ENCODE measurements at regions not wholly inside any gene's neighbourhood (a gene's known extent, or its start where the extent isn't known, plus 50 kb on each side); places are given as distances from the start of the nearest gene placed in this dataset.
"Not testable (repeated sequence)": the region's sequence is repeated elsewhere in the genome, so short reads cannot be mapped to it uniquely, and the experiment has no call there.

DNA sequence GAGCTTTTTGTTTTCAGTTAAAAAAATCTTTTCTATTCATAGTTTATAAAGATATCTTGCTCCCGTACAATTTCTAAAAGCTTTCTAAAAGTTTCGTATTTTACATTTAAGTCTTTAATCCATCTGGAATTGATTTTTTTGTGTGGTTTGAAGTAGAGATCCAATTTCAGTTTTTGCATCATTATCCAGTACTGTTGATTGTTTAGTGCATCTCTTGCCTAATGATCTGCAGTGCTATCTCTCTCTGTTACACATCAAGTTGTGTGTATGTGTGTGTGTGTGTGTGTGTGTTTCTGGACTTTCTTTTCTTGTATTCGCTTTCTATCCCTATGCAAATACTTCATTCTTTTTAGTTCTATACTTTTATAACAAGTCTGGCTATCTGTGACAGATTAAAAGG, 605.8 kb upstream of the DPPA4 start:
- Histone ChIP-seq H3K4me1 (ENCODE audit: control insufficient read depth, insufficient read depth, low read length) (peaks cover 8% of the 10 kb centered on the region), H3K4me3 (ENCODE audit: low read length) (no peak overlapping the region), H3K36me3 (ENCODE audit: insufficient read depth, low read length) (no peaks in the 10 kb centered on the region), H3K9ac (ENCODE audit: low read depth, low read length) (no peak overlapping the region), H3K27me3 (ENCODE audit: control insufficient read depth, insufficient read depth, low read length) (no peaks in the 10 kb centered on the region), H3K9me3 (replicated peaks; ENCODE audit: low read length) (no peaks in the 10 kb centered on the region), H3K4me2 (ENCODE audit: low read length) (no peak overlapping the region)

DNA sequence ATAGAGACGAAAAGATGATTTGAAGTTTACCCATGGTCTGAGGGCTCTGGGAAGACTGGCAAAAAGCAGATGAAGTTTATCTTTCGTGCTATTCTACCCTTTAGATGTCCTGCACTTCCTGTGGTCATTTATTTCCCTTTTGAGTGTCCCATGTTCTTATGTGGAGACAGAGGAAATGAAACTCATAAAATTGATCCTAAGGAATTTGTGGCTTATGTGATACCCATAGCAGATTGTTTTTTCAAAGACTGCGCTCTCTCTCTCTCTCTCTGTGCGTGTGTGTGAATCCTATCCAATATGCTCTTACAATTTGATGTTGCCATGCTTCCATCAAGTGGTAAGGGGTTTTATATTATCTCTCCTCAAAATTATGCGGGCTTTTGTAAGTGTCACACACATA, 607.5 kb upstream of the DPPA4 start:
- Histone ChIP-seq H3K27me3 (ENCODE audit: control insufficient read depth, insufficient read depth, low read length) (no peaks in the 10 kb centered on the region), H3K4me3 (ENCODE audit: low read length) (no peak overlapping the region), H3K36me3 (ENCODE audit: insufficient read depth, low read length) (no peaks in the 10 kb centered on the region), H3K4me2 (ENCODE audit: low read length) (peak overlapping the region; percentile 48), H3K9me3 (replicated peaks; ENCODE audit: low read length) (no peaks in the 10 kb centered on the region), H3K4me1 (ENCODE audit: control insufficient read depth, insufficient read depth, low read length) (peaks cover 8% of the 10 kb centered on the region), H3K9ac (ENCODE audit: low read depth, low read length) (no peak overlapping the region)

DNA sequence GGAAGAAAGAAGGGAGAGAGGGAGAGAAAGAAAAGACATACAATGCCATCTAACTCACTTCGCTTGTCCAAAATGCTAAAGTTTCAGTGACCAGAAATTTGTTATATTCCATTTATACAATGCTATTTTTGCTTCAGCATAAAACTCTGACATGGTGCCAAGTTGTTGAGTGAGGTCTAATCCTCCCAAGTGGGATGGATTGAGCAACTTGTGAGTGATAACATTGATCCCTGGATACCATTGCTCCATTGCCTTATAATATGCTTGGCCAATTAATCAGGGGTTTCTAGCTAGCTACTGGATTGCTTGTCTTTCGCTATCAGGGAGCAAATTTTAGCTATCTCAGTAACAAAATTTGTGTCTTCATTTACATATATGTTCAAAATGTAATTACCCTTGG, 615.6 kb upstream of the DPPA4 start:
- no peaks in the 10 kb centered on the region for H3K4me1 ChIP-seq (ENCODE audit: control insufficient read depth, insufficient read depth, low read length)
- H3K4me2 ChIP-seq (ENCODE audit: low read length): no peak overlapping the region
- no peak overlapping the region for H3K4me3 ChIP-seq (ENCODE audit: low read length)
- H3K27me3 ChIP-seq (ENCODE audit: control insufficient read depth, insufficient read depth, low read length): no peaks in the 10 kb centered on the region
- H3K36me3 ChIP-seq (ENCODE audit: insufficient read depth, low read length): no peaks in the 10 kb centered on the region
- no peaks in the 10 kb centered on the region for H3K9me3 ChIP-seq (replicated peaks; ENCODE audit: low read length)
- no peak overlapping the region for H3K9ac ChIP-seq (ENCODE audit: low read depth, low read length)

DNA sequence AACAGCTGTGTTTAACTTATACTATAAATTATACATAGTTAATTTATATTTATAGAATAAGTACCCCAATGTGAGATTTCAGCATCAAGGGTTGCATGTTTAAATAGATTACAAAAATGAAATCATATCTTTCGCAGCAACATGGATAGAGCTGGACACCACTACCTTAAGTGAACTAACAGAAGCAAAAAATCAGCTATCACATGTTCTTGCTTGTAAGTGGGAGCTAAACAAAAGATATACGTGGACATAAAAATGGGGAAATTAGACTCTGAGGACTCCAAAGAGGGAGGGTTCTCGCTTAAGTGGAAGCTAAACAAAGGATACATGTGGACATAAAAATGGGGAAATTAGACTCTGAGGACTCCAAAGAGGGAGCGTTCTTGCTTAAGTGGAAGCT, 626.5 kb upstream of the DPPA4 start:
- Histone ChIP-seq H3K4me3 (ENCODE audit: low read length) (no peak overlapping the region), H3K9ac (ENCODE audit: low read depth, low read length) (no peak overlapping the region), H3K9me3 (replicated peaks; ENCODE audit: low read length) (no peaks in the 10 kb centered on the region)

DNA sequence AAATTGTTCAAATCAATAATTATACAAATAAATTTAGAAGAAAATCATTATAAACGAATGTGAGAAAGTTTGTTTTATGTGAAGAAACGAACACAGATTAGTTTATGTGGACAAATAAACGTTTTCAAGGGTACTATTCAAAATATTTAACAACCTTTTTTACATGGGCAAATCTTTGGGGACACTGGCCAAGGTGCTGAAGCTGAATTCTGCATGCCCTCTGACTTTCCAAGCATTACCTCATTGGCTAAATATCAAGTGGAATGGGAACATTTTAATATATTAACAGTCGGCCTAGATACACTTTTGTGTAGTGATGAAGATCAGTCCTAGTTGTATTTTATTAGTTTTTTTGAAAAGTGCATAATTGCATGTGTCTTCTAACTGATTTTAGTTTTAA, 636.4 kb upstream of the DPPA4 start:
- no peak overlapping the region for H3K9ac ChIP-seq (ENCODE audit: low read depth, low read length)
- no peaks in the 10 kb centered on the region for H3K36me3 ChIP-seq (ENCODE audit: insufficient read depth, low read length)
- no peak overlapping the region for H3K4me3 ChIP-seq (ENCODE audit: low read length)
- no peaks in the 10 kb centered on the region for H3K9me3 ChIP-seq (replicated peaks; ENCODE audit: low read length)
- no peaks in the 10 kb centered on the region for H3K27me3 ChIP-seq (ENCODE audit: control insufficient read depth, insufficient read depth, low read length)
- H3K4me2 ChIP-seq (ENCODE audit: low read length): no peak overlapping the region
- H3K4me1 ChIP-seq (ENCODE audit: control insufficient read depth, insufficient read depth, low read length): no peaks in the 10 kb centered on the region

More for the DNA sequence above, 626.5 kb upstream of the DPPA4 start:
- peaks cover 7% of the 10 kb centered on the region for H3K4me1 ChIP-seq (ENCODE audit: control insufficient read depth, insufficient read depth, low read length)
- H3K27me3 ChIP-seq (ENCODE audit: control insufficient read depth, insufficient read depth, low read length): no peaks in the 10 kb centered on the region
- H3K36me3 ChIP-seq (ENCODE audit: insufficient read depth, low read length): no peaks in the 10 kb centered on the region
- no peak overlapping the region for H3K4me2 ChIP-seq (ENCODE audit: low read length)

DNA sequence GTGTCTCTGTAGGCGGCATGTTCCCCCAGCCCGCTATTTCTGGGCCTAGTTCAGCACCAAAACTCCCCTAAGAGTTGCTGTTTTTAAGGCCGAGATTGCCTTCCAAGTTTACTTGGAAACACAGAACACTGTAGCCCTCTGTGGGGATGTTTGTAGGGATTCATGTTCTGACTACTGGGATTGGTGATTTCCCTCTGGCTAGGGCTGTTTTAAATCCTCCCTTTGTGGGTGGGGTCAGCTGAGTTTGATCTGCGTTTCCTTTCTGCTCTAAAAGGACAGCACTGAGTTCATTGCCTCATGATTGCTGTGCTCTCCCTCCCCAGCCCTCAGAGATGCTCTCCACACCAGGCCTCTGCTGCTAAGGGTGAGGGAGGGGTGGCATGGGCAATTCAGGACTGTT, 640.6 kb upstream of the DPPA4 start:
- no peaks in the 10 kb centered on the region for H3K9me3 ChIP-seq (replicated peaks; ENCODE audit: low read length)
- H3K4me1 ChIP-seq (ENCODE audit: control insufficient read depth, insufficient read depth, low read length): no peaks in the 10 kb centered on the region
- H3K9ac ChIP-seq (ENCODE audit: low read depth, low read length): no peak overlapping the region
- no peaks in the 10 kb centered on the region for H3K27me3 ChIP-seq (ENCODE audit: control insufficient read depth, insufficient read depth, low read length)
- H3K36me3 ChIP-seq (ENCODE audit: insufficient read depth, low read length): no peaks in the 10 kb centered on the region
- H3K4me3 ChIP-seq (ENCODE audit: low read length): no peak overlapping the region
- no peak overlapping the region for H3K4me2 ChIP-seq (ENCODE audit: low read length)

DNA sequence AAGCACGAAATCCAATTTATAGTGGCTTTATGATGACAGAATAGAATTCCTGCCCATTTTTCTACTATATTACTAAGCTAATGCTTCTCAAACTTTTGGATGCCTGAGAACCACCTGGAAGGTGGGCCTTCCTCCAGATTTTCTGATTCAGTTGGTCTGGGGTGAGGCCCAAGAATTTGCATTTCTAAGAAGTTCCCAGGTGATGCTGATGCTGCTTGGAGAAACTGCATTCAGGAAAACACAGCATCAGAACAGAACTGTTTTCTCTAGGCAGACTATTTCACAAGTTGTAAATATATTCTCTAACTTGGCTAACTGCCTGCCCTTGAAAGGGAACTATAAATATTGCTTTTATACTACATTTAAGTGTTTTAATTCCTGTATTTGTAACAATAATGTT, 644.9 kb upstream of the DPPA4 start:
- no peaks in the 10 kb centered on the region for H3K9me3 ChIP-seq (replicated peaks; ENCODE audit: low read length)
- H3K27me3 ChIP-seq (ENCODE audit: control insufficient read depth, insufficient read depth, low read length): no peaks in the 10 kb centered on the region
- H3K4me1 ChIP-seq (ENCODE audit: control insufficient read depth, insufficient read depth, low read length): no peaks in the 10 kb centered on the region
- no peak overlapping the region for H3K4me2 ChIP-seq (ENCODE audit: low read length)
- no peak overlapping the region for H3K9ac ChIP-seq (ENCODE audit: low read depth, low read length)
- no peaks in the 10 kb centered on the region for H3K36me3 ChIP-seq (ENCODE audit: insufficient read depth, low read length)
- no peak overlapping the region for H3K4me3 ChIP-seq (ENCODE audit: low read length)

DNA sequence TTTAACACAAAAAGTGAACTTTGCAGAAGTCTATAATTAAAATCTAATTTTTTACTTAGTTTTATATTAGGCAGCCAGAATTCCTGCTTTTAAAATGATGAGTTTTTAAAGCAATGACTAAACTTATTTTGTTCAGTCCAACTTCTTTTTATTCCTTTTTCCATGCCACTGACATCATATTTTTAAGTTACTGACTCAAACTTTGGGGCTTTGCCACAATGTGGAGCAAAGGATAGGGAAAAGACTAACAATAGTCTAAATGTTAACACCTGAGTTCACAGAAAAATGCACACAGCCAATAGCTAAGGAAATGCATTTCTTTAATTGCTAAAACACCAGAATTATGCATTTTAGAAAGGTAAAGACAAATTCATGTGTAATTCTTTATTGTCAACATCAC, 647.6 kb upstream of the DPPA4 start:
- H3K4me1 ChIP-seq (ENCODE audit: control insufficient read depth, insufficient read depth, low read length): no peaks in the 10 kb centered on the region
- no peaks in the 10 kb centered on the region for H3K36me3 ChIP-seq (ENCODE audit: insufficient read depth, low read length)
- H3K9ac ChIP-seq (ENCODE audit: low read depth, low read length): no peak overlapping the region
- H3K9me3 ChIP-seq (replicated peaks; ENCODE audit: low read length): no peaks in the 10 kb centered on the region
- H3K4me3 ChIP-seq (ENCODE audit: low read length): no peak overlapping the region
- no peak overlapping the region for H3K4me2 ChIP-seq (ENCODE audit: low read length)
- H3K27me3 ChIP-seq (ENCODE audit: control insufficient read depth, insufficient read depth, low read length): no peaks in the 10 kb centered on the region

DNA sequence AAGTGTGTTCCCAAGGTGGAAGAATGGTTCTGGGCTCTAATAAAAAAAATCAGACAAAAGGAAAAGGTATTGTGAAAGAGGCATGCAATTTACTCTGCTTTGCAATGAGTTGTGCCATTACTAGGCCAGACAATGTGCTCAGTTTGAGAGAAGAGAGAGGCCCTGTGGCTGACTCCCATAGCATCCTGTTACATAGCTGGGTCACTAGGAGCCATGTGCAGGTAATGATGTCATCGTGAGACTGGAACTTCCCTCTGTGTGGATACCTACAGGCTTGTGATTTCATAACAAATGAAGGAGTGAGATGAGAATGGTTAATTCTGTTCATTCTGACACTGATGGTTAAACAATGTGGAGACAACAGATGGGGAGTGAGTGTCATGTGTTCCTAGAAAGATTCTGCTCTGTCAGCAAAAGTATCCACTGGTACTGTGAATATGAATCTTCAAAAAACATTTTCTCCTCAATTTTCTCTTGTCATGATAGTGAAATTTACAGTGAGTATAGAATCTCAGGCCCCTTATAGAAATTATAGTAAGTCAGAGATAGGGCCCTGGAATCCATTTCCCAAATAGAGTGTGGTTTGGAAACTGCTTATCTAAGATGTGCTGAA, 648.7 kb upstream of the DPPA4 start:
- Histone ChIP-seq H3K27me3 (ENCODE audit: control insufficient read depth, insufficient read depth, low read length) (no peaks in the 10 kb centered on the region), H3K36me3 (ENCODE audit: insufficient read depth, low read length) (no peaks in the 10 kb centered on the region), H3K9me3 (replicated peaks; ENCODE audit: low read length) (no peaks in the 10 kb centered on the region), H3K4me1 (ENCODE audit: control insufficient read depth, insufficient read depth, low read length) (no peaks in the 10 kb centered on the region), H3K4me3 (ENCODE audit: low read length) (no peak overlapping the region), H3K9ac (ENCODE audit: low read depth, low read length) (no peak overlapping the region), H3K4me2 (ENCODE audit: low read length) (no peak overlapping the region)

DNA sequence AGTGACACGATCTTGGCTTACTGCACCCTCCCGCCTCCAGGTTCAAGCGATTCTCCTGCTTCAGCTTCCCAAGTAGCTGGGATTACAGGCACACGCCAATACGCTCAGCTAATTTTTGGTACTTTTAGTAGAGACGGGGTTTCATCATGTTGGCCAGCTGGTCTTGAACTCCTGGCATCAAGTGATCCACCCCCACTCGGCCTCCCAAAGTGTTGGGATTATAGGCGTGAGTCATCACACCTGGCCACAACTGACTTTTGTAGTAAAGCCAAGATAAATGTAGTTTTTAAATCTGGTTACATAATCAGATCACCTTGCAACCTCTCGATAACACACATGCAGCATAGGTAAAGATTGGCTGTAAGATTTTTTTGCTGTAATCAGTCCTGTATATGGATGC, 657.5 kb upstream of the DPPA4 start:
- H3K9me3 ChIP-seq (replicated peaks; ENCODE audit: low read length): no peaks in the 10 kb centered on the region
- H3K4me1 ChIP-seq (ENCODE audit: control insufficient read depth, insufficient read depth, low read length): no peaks in the 10 kb centered on the region
- no peaks in the 10 kb centered on the region for H3K27me3 ChIP-seq (ENCODE audit: control insufficient read depth, insufficient read depth, low read length)
- no peak overlapping the region for H3K4me2 ChIP-seq (ENCODE audit: low read length)
- no peak overlapping the region for H3K4me3 ChIP-seq (ENCODE audit: low read length)
- H3K36me3 ChIP-seq (ENCODE audit: insufficient read depth, low read length): no peaks in the 10 kb centered on the region
- H3K9ac ChIP-seq (ENCODE audit: low read depth, low read length): no peak overlapping the region

DNA sequence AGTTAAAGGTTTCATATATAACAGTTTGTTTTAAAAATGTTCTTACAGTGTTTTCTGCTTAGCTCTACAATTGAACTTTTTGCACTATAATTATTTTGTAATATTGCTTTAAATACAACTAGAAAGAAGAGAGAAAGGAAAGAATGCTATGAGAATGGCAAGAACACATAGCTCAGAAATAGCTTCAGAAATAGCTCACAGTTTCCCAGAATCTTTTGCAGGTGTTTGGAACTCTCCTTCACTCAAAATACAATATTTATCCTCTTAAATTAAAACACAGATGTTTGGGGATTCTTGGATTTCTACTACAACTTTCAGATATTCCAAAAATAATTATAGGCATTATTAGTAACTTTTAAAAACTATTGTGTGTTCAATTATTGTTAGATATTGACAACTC, 658.0 kb upstream of the DPPA4 start:
- Histone ChIP-seq H3K27me3 (ENCODE audit: control insufficient read depth, insufficient read depth, low read length) (no peaks in the 10 kb centered on the region), H3K4me3 (ENCODE audit: low read length) (no peak overlapping the region), H3K9ac (ENCODE audit: low read depth, low read length) (no peak overlapping the region), H3K36me3 (ENCODE audit: insufficient read depth, low read length) (no peaks in the 10 kb centered on the region), H3K9me3 (replicated peaks; ENCODE audit: low read length) (no peaks in the 10 kb centered on the region), H3K4me1 (ENCODE audit: control insufficient read depth, insufficient read depth, low read length) (no peaks in the 10 kb centered on the region), H3K4me2 (ENCODE audit: low read length) (no peak overlapping the region)

DNA sequence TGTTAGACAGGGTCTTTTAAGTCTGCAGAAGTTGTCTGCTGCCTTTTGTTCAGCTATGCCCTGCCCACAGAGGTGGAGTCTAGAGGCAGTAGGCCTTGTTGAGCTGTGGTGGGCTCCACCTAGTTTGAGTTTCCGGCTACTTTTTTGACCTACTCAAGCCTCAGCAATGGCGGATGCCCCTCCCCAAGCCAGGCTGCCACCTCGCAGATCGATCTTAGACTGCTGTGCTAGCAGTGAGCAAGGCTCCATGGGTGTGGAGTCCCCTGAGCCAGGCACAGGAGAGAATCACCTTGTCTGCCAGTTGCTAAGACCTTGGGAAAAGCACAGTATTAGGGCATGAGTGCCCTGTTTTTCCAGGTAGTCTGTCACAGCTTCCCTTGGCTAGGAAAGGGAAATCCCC, 664.6 kb upstream of the DPPA4 start:
- H3K4me3 ChIP-seq (ENCODE audit: low read length); H3K27me3 ChIP-seq (ENCODE audit: control insufficient read depth, insufficient read depth, low read length); H3K4me1 ChIP-seq (ENCODE audit: control insufficient read depth, insufficient read depth, low read length); H3K4me2 ChIP-seq (ENCODE audit: low read length); H3K9ac ChIP-seq (ENCODE audit: low read depth, low read length); H3K36me3 ChIP-seq (ENCODE audit: insufficient read depth, low read length); H3K9me3 ChIP-seq (replicated peaks; ENCODE audit: low read length): not testable (repeated sequence)
